Right lobe of liver (tissue), 6 donors: ENCODE measurements at regions not wholly inside any gene's neighbourhood (a gene's known extent, or its start where the extent isn't known, plus 50 kb on each side); places are given as distances from the start of the nearest gene placed in this dataset.

Source experiments
- ATAC-seq, 4 donors: fragments of 200-7000 bp; cut with Tn5 transposase; one replicate each; pipeline ENCODE4 v1.9.1; 2020; ENCODE audit warnings: mild to moderate bottlenecking in 4 of 4, moderate library complexity in 4 of 4
- DNase-seq, 3 donors: peaks; one replicate each; pipeline ENCODE4 v3.0.0-alpha.2; 2020
- H3K27ac ChIP-seq, 3 donors: fragments of 200-600 bp; one replicate each; pipeline ENCODE4 v1.8.0; 2022
- H3K27me3 ChIP-seq, 2 donors: fragments of 200-600 bp; one replicate each; pipeline ENCODE4 v1.8.0; 2022
- H3K36me3 ChIP-seq, 4 donors: fragments of 200-600 bp; sonication (generic) in 1 of 4; one replicate each; pipeline versions ENCODE4 v1.5.1 to v1.8.0; 2017 to 2022; ENCODE audit warnings: control low read depth in 1 of 4
- H3K4me1 ChIP-seq, 4 donors: fragments of 200-600 bp; sonication (generic) in 1 of 4; one replicate each; pipeline versions ENCODE4 v1.5.1 to v1.8.0; 2017 to 2022; ENCODE audit warnings: control low read depth in 1 of 4
- H3K4me3 ChIP-seq, 3 donors: fragments of 200-600 bp; one replicate each; pipeline ENCODE4 v1.8.0; 2022
- H3K9me3 ChIP-seq, 4 donors: fragments of 200-600 bp; sonication (generic) in 1 of 4; one replicate each; pipeline versions ENCODE4 v1.5.1 to v1.8.0; 2017 to 2022; ENCODE audit warnings: control low read depth in 1 of 4
- CTCF ChIP-seq, 4 donors: fragments of 200-600 bp in 3 of 4; fragments of 450-650 bp in 1 of 4; IDR thresholded peaks; one replicate each; pipeline versions ENCODE4 v1.5.1 to v1.8.0; 2016 to 2022; ENCODE audit warnings: antibody characterized with exemption in 4 of 4, mild to moderate bottlenecking in 2 of 4
- POLR2A ChIP-seq: fragments of 450-650 bp; IDR thresholded peaks from one replicate; pipeline ENCODE4 v1.6.1; 2017; ENCODE audit warnings: antibody characterized with exemption, mild to moderate bottlenecking
- WGBS: methylation state at CpG from one replicate; pipeline ENCODE4 v1.1.6; 2018; ENCODE audit warnings: low coverage, low lambda C conversion rate; ENCODE audit not compliant: insufficient coverage; ENCODE audit errors: missing lambda C conversion rate; 5-methylcytosine and 5-hydroxymethylcytosine counted together
- intact Hi-C, 2 donors: fragments of 100-400 bp; cut with DNase I; formaldehyde crosslinking; loops; one replicate each; pipeline versions ENCODE4 v1.11.2 to v1.14.1; 2022
- donor health status: DM: no; HTN: yes; CAD: no.
- donor health status: DM: no; HTN: no; CAD: no.
- donor health status: DM: no; HTN: no; CAD: no.
- donor health status: DM: no; HTN: yes; CAD: no.
- donor health status: DM: no; HTN: yes; CAD: no.

- no peak for DNase-seq
- WGBS: 53% methylated on average over 4 of the region's 4 CpGs
- H3K27me3 ChIP-seq: no peaks in the 10 kb centered on the region
- TF ChIP-seq POLR2A (no peak), CTCF (IDR thresholded peaks at IDR 0.05) (no peak)
- no peak overlapping the region for H3K27ac ChIP-seq
- H3K36me3 ChIP-seq: no peaks in the 10 kb centered on the region
- intact Hi-C loops: no loop called here
- H3K9me3 ChIP-seq: no peaks in the 10 kb centered on the region
- ATAC-seq: no peak
- no peaks in the 10 kb centered on the region for H3K4me1 ChIP-seq
- no peak overlapping the region for H3K4me3 ChIP-seq
Measured at GRCh38 chr10:29069941-29070340, 218.9 kb upstream of the LYZL1 start.

GRCh38 chr10:29078919-29079318, 210.0 kb upstream of the LYZL1 start:
- ATAC-seq: no peak
- Histone ChIP-seq H3K27ac (no peak overlapping the region), H3K4me1 (no peaks in the 10 kb centered on the region), H3K36me3 (no peaks in the 10 kb centered on the region), H3K4me3 (no peak overlapping the region), H3K9me3 (no peaks in the 10 kb centered on the region), H3K27me3 (no peaks in the 10 kb centered on the region)
- 77% methylated on average over 4 of the region's 4 CpGs for WGBS
- intact Hi-C loops: no loop called here
- no peak for DNase-seq
- no peak for TF ChIP-seq CTCF (IDR thresholded peaks at IDR 0.05)
- no peak for TF ChIP-seq POLR2A

GRCh38 chr10:29081231-29081630, 207.6 kb upstream of the LYZL1 start:
- WGBS: 40% methylated on average over 1 of the region's 5 CpGs

GRCh38 chr10:29081951-29082685, 206.8 kb upstream of the LYZL1 start:
- no peak for DNase-seq

More at GRCh38 chr10:29081231-29081630, 207.6 kb upstream of the LYZL1 start:
- Histone ChIP-seq H3K9me3 (no peaks in the 10 kb centered on the region), H3K36me3 (no peaks in the 10 kb centered on the region), H3K27me3 (no peaks in the 10 kb centered on the region), H3K4me1 (no peaks in the 10 kb centered on the region), H3K27ac (no peak overlapping the region), H3K4me3 (no peak overlapping the region)
- no peak for ATAC-seq
- no peak for DNase-seq
- no peak for TF ChIP-seq POLR2A
- TF ChIP-seq CTCF (IDR thresholded peaks at IDR 0.05): no peak
- intact Hi-C loops: no loop called here

More at GRCh38 chr10:29081951-29082685, 206.8 kb upstream of the LYZL1 start:
- no peak for ATAC-seq
- WGBS: 87% methylated on average over 5 of the region's 13 CpGs
- TF ChIP-seq CTCF (IDR thresholded peaks at IDR 0.05): no peak
- no peak for TF ChIP-seq POLR2A
- Histone ChIP-seq H3K4me1 (no peaks in the 10 kb centered on the region), H3K9me3 (no peaks in the 10 kb centered on the region), H3K27me3 (no peaks in the 10 kb centered on the region), H3K4me3 (no peak overlapping the region), H3K36me3 (no peaks in the 10 kb centered on the region), H3K27ac (no peak overlapping the region)
- intact Hi-C loops: no loop called here
